ENCODE measurements at regions not wholly inside any gene's neighbourhood (a gene's known extent, or its start where the extent isn't known, plus 50 kb on each side); places are given as distances from the start of the nearest gene placed in this dataset.

DNA sequence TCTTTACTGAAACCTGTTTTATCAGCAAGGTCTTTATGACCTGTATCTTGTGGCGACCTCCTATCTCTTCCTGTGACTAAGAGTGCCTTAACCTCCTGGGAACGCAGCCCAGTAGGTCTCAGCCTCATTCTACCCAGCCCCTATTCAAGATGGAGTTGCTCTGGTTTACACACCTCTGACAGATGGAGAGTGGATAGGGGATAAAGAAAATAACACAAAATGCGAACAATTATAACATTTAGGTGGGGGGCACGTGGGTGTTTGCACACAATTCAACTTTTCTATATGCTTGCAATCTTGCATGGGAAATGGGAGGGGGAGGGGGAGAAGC is 83.3 kb downstream of the RMI2 start:
- no peak for DNase-seq
- peaks cover 2% of the 10 kb centered on the region for H3K27me3 Mint-ChIP-seq (ENCODE audit: unreplicated experiment)
- peaks cover 2% of the 10 kb centered on the region for H3K9me3 Mint-ChIP-seq (ENCODE audit: unreplicated experiment)
- H3K4me3 Mint-ChIP-seq (ENCODE audit: unreplicated experiment) = no peak overlapping the region
- peaks cover 9% of the 10 kb centered on the region for H3K36me3 Mint-ChIP-seq (ENCODE audit: unreplicated experiment)
- H3K4me1 Mint-ChIP-seq (ENCODE audit: low read depth, unreplicated experiment) = peaks cover 12% of the 10 kb centered on the region
- H3K27ac Mint-ChIP-seq (ENCODE audit: unreplicated experiment) = no peak overlapping the region
- TF ChIP-seq, protein P1, sequence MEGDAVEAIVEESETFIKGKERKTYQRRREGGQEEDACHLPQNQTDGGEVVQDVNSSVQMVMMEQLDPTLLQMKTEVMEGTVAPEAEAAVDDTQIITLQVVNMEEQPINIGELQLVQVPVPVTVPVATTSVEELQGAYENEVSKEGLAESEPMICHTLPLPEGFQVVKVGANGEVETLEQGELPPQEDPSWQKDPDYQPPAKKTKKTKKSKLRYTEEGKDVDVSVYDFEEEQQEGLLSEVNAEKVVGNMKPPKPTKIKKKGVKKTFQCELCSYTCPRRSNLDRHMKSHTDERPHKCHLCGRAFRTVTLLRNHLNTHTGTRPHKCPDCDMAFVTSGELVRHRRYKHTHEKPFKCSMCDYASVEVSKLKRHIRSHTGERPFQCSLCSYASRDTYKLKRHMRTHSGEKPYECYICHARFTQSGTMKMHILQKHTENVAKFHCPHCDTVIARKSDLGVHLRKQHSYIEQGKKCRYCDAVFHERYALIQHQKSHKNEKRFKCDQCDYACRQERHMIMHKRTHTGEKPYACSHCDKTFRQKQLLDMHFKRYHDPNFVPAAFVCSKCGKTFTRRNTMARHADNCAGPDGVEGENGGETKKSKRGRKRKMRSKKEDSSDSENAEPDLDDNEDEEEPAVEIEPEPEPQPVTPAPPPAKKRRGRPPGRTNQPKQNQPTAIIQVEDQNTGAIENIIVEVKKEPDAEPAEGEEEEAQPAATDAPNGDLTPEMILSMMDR (IDR thresholded peaks at IDR 0.05; ENCODE audit: partially characterized antibody, unreplicated experiment) = no peak

- no peak overlapping the region for H3K4me3 Mint-ChIP-seq (ENCODE audit: unreplicated experiment)
- peaks cover 2% of the 10 kb centered on the region for H3K27me3 Mint-ChIP-seq (ENCODE audit: unreplicated experiment)
Measured at GRCh38 chr16:11429123-11429522, 83.9 kb downstream of the RMI2 start.

DNA sequence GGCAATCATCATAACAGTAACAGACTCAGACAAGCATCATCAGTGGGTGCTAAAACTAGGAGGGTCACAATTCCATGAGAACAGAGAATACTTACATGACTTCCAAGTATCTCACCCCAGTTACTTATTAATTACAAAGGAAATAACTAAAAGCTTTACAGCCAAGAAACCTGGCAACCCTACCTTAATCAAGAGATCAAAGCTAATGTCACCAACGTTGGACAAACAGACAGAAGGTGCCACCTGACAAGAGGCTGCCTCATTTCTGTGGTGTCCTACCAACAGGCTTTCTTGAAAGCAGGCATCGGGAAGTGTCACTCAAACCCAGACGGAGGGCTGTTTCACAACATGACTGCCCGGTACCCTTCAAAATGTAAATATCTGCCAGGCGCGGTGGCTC is 84.6 kb downstream of the RMI2 start:
- no peaks in the 10 kb centered on the region for H3K27me3 Mint-ChIP-seq (ENCODE audit: unreplicated experiment)
- peaks cover 9% of the 10 kb centered on the region for H3K36me3 Mint-ChIP-seq (ENCODE audit: unreplicated experiment)
- TF ChIP-seq, protein P1 (IDR thresholded peaks at IDR 0.05; ENCODE audit: partially characterized antibody, unreplicated experiment) = no peak
- no peak overlapping the region for H3K4me3 Mint-ChIP-seq (ENCODE audit: unreplicated experiment)
- no peak overlapping the region for H3K27ac Mint-ChIP-seq (ENCODE audit: unreplicated experiment)
- H3K4me1 Mint-ChIP-seq (ENCODE audit: low read depth, unreplicated experiment) = peaks cover 9% of the 10 kb centered on the region
- DNase-seq = no peak
- peaks cover 2% of the 10 kb centered on the region for H3K9me3 Mint-ChIP-seq (ENCODE audit: unreplicated experiment)

More at GRCh38 chr16:11429123-11429522, 83.9 kb downstream of the RMI2 start:
- TF ChIP-seq, protein P1 (IDR thresholded peaks at IDR 0.05; ENCODE audit: partially characterized antibody, unreplicated experiment) = no peak
- Mint-ChIP-seq H3K27ac (ENCODE audit: unreplicated experiment) (no peak overlapping the region), H3K36me3 (ENCODE audit: unreplicated experiment) (peaks cover 9% of the 10 kb centered on the region), H3K9me3 (ENCODE audit: unreplicated experiment) (peaks cover 2% of the 10 kb centered on the region), H3K4me1 (ENCODE audit: low read depth, unreplicated experiment) (peaks cover 12% of the 10 kb centered on the region)
- DNase-seq = no peak

DNA sequence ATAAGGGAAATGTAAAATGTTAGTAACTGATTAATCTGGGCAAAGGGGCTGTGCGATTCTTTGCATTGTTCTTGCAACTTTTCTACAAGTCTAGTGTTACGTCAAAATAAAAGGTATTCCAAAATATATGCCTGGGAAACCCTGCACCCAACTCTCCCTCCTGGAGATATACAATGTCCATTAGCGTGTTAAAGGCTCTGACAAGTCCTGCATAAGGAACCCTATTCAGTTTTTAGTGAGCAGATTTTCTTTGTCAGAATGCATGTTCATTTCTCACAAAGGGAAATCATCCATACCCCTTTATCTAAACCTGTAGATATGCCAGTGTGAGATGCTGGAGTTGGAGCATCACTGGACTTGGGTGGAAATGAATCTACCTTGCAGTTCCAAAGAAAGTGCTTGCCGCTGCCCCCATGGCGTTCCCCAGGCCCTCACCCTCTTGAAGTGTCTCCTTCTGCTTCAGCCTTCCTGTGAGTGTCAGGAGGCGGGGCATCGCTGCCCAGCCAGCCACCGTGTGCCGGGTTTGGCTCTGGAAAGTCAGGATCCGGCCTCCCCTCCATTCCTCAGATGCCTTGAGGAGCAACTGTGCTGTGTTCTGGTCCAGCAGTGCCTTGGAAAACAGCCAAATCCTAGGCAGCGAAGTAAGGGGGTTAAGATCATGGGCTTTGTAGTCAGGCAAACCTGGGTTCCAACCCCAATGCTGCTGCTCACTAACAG is 85.5 kb downstream of the RMI2 start:
- H3K36me3 Mint-ChIP-seq (ENCODE audit: unreplicated experiment) = peaks cover 9% of the 10 kb centered on the region
- DNase-seq = no peak
- no peaks in the 10 kb centered on the region for H3K27me3 Mint-ChIP-seq (ENCODE audit: unreplicated experiment)
- peaks cover 2% of the 10 kb centered on the region for H3K9me3 Mint-ChIP-seq (ENCODE audit: unreplicated experiment)
- H3K27ac Mint-ChIP-seq (ENCODE audit: unreplicated experiment) = no peak overlapping the region
- TF ChIP-seq, protein P1 (IDR thresholded peaks at IDR 0.05; ENCODE audit: partially characterized antibody, unreplicated experiment) = no peak
- peaks cover 9% of the 10 kb centered on the region for H3K4me1 Mint-ChIP-seq (ENCODE audit: low read depth, unreplicated experiment)
- H3K4me3 Mint-ChIP-seq (ENCODE audit: unreplicated experiment) = no peak overlapping the region

GRCh38 chr16:11431915-11432465 is 86.7 kb downstream of the RMI2 start:
- Mint-ChIP-seq H3K9me3 (ENCODE audit: unreplicated experiment) (peaks cover 2% of the 10 kb centered on the region), H3K4me3 (ENCODE audit: unreplicated experiment) (no peak overlapping the region), H3K27ac (ENCODE audit: unreplicated experiment) (no peak overlapping the region), H3K27me3 (ENCODE audit: unreplicated experiment) (peaks cover 2% of the 10 kb centered on the region), H3K36me3 (ENCODE audit: unreplicated experiment) (peaks cover 9% of the 10 kb centered on the region), H3K4me1 (ENCODE audit: low read depth, unreplicated experiment) (peaks cover 9% of the 10 kb centered on the region)
- DNase-seq = no peak
- TF ChIP-seq, protein P1 (IDR thresholded peaks at IDR 0.05; ENCODE audit: partially characterized antibody, unreplicated experiment) = no peak
